ENCODE measurements at regions not wholly inside any gene's neighbourhood (a gene's known extent, or its start where the extent isn't known, plus 50 kb on each side); places are given as distances from the start of the nearest gene placed in this dataset.

DNA sequence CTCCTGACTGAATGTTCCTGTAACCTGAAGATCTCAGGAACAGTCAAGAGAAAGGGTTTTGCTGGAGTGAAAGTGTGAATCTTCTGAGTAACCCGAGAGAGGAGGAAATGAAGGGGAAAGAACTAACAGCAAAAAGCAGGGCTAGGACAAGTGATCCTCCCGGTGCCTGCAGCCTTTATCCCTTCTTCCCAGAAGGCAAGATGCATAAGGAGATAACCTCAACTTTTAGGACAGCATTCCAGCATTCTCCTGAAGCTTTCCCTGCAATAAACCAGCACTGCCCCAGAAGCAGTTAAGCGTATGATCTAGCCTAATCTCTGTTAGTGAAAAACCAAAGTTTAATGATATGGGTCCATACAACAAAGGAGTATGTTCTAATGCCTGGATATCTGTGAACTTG is 298.8 kb downstream of the MEX3B start:
- TF ChIP-seq POLR2A (IDR thresholded peaks at IDR 0.05) (no peak), EP300 (IDR thresholded peaks at IDR 0.05) (no peak)
- TF ChIP-seq, protein P1, sequence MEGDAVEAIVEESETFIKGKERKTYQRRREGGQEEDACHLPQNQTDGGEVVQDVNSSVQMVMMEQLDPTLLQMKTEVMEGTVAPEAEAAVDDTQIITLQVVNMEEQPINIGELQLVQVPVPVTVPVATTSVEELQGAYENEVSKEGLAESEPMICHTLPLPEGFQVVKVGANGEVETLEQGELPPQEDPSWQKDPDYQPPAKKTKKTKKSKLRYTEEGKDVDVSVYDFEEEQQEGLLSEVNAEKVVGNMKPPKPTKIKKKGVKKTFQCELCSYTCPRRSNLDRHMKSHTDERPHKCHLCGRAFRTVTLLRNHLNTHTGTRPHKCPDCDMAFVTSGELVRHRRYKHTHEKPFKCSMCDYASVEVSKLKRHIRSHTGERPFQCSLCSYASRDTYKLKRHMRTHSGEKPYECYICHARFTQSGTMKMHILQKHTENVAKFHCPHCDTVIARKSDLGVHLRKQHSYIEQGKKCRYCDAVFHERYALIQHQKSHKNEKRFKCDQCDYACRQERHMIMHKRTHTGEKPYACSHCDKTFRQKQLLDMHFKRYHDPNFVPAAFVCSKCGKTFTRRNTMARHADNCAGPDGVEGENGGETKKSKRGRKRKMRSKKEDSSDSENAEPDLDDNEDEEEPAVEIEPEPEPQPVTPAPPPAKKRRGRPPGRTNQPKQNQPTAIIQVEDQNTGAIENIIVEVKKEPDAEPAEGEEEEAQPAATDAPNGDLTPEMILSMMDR (IDR thresholded peaks at IDR 0.05), result no peak
